B cell (primary cell): ENCODE measurements at regions not wholly inside any gene's neighbourhood (a gene's known extent, or its start where the extent isn't known, plus 50 kb on each side); places are given as distances from the start of the nearest gene placed in this dataset.

Experiments used
- ATAC-seq: fragments of 200-7000 bp; cut with Tn5 transposase; one replicate; pipeline ENCODE4 v1.10.0; 2021; ENCODE audit warnings: low read depth, mild to moderate bottlenecking, moderate number of reproducible peaks, moderate library complexity
- CTCF ChIA-PET: fragments of 350-600 bp; sonication (Branson Sonifier 250); formaldehyde crosslinking; loops from one replicate; lab custom pipeline; 2021; ENCODE audit warnings: antibody characterized with exemption, inconsistent platforms; lab: Charles Lee
- POLR2A ChIA-PET: fragments of 350-600 bp; sonication (Branson Sonifier 250); formaldehyde crosslinking; loops from one replicate; lab custom pipeline; 2021; ENCODE audit warnings: antibody characterized with exemption; lab: Charles Lee
- DNase-seq: peaks from one replicate; pipeline ENCODE4 v3.0.0; 2013
- H2AFZ ChIP-seq: 2 replicates; pipeline ENCODE4 v1.6.1; 2012; ENCODE audit warnings: mild to moderate bottlenecking, low read depth, low read length; ENCODE audit not compliant: insufficient read depth, poor library complexity, severe bottlenecking
- H3K27ac ChIP-seq, 2 donors: 1 replicate in 1 of 2; 2 replicates in 1 of 2; pipeline ENCODE4 v1.5.1; 2012 to 2013; ENCODE audit warnings: low read length in 2 of 2, mild to moderate bottlenecking in 2 of 2, moderate library complexity in 1 of 2
- H3K27me3 ChIP-seq, 4 experiments: fragments of 200-600 bp in 1 of 4; sonication (generic) in 1 of 4; replicated peaks in 1 of 4; 1 replicate in 2 of 4; 2 replicates in 2 of 4; pipeline versions ENCODE4 v1.6.1 to v1.7.0; 2013 to 2016; ENCODE audit warnings: low read length in 3 of 4, mild to moderate bottlenecking in 2 of 4, mixed read lengths in 1 of 4, moderate library complexity in 1 of 4; ENCODE audit not compliant: insufficient read depth in 4 of 4, control insufficient read depth in 3 of 4; ENCODE audit errors: control extremely low read depth in 1 of 4
- H3K36me3 ChIP-seq, 2 experiments: replicated peaks in 1 of 2; 1 replicate in 1 of 2; 2 replicates in 1 of 2; pipeline versions ENCODE4 v1.6.1 to v1.7.1; 2013; ENCODE audit warnings: low read length in 1 of 2; ENCODE audit not compliant: insufficient read depth in 2 of 2, control insufficient read depth in 1 of 2; ENCODE audit errors: control extremely low read depth in 1 of 2, extremely low read depth in 1 of 2
- H3K4me1 ChIP-seq, 2 donors: fragments of 200-600 bp in 1 of 2; sonication (generic) in 1 of 2; 1 replicate in 1 of 2; 2 replicates in 1 of 2; pipeline versions ENCODE4 v1.5.1 to v1.6.1; 2013 to 2017; ENCODE audit warnings: low read length in 2 of 2; ENCODE audit not compliant: control insufficient read depth in 2 of 2, insufficient read depth in 2 of 2
- H3K4me2 ChIP-seq: replicated peaks from 2 replicates; pipeline ENCODE3; 2012; ENCODE audit warnings: mild to moderate bottlenecking, low read depth, low read length; ENCODE audit not compliant: poor library complexity, severe bottlenecking
- H3K4me3 ChIP-seq, 5 experiments: fragments of 200-600 bp in 1 of 5; sonication (generic) in 1 of 5; 1 replicate in 3 of 5; 2 replicates in 2 of 5; pipeline versions ENCODE4 v1.5.1 to v1.7.0; 2011 to 2016; ENCODE audit warnings: low read length in 4 of 5, mild to moderate bottlenecking in 4 of 5, low read depth in 2 of 5, control low read depth in 1 of 5, moderate library complexity in 1 of 5; ENCODE audit not compliant: insufficient read depth in 1 of 5; ENCODE audit errors: control extremely low read depth in 1 of 5, extremely low read depth in 1 of 5
- H3K79me2 ChIP-seq: fragments of 200-600 bp; sonication (generic); one replicate; pipeline ENCODE4 v1.6.0; 2016; ENCODE audit warnings: low read length; ENCODE audit not compliant: control insufficient read depth, insufficient read depth
- H3K9ac ChIP-seq: fragments of 200-600 bp; sonication (generic); 2 replicates; pipeline ENCODE4 v1.6.1; 2017; ENCODE audit warnings: mild to moderate bottlenecking, low read length, moderate library complexity
- H3K9me3 ChIP-seq, 3 donors: one replicate each; pipeline versions ENCODE4 v1.6.1 to v1.7.1; 2013; ENCODE audit warnings: low read length in 2 of 3; ENCODE audit not compliant: control insufficient read depth in 2 of 3, insufficient read depth in 1 of 3; ENCODE audit errors: control extremely low read depth in 1 of 3
- H4K20me1 ChIP-seq: 2 replicates; pipeline ENCODE4 v1.6.0; 2012; ENCODE audit warnings: mild to moderate bottlenecking, low read length; ENCODE audit not compliant: insufficient read depth, control insufficient read depth, poor library complexity, severe bottlenecking
- H3K27ac Mint-ChIP-seq: one replicate; pipeline ENCODE4 v1.8.0; 2021; ENCODE audit warnings: mixed read lengths
- H3K27me3 Mint-ChIP-seq: one replicate; pipeline ENCODE4 v1.8.0; 2021; ENCODE audit warnings: mixed read lengths
- H3K4me1 Mint-ChIP-seq: one replicate; pipeline ENCODE4 v1.8.0; 2021; ENCODE audit warnings: mixed read lengths
- H3K4me3 Mint-ChIP-seq: one replicate; pipeline ENCODE4 v1.8.0; 2021; ENCODE audit warnings: mixed read lengths
- H3K9me3 Mint-ChIP-seq: one replicate; pipeline ENCODE4 v1.8.0; 2022; ENCODE audit warnings: mixed read lengths; ENCODE audit not compliant: insufficient read depth
- CTCF ChIP-seq: fragments of 200-600 bp; IDR thresholded peaks from one replicate; pipeline ENCODE4 v1.8.0; 2022; ENCODE audit warnings: antibody characterized with exemption, mild to moderate bottlenecking
- EZH2 ChIP-seq: IDR thresholded peaks from 2 replicates; pipeline ENCODE4 v1.6.1; 2012; ENCODE audit warnings: borderline replicate concordance, low read depth, mild to moderate bottlenecking, moderate library complexity, low read length; ENCODE audit not compliant: insufficient read depth, poor library complexity, severe bottlenecking
- WGBS: methylation state at CpG from one replicate; pipeline ENCODE4 v1.1.5; 2013; ENCODE audit warnings: missing lambda C conversion rate; ENCODE audit not compliant: insufficient coverage; 5-methylcytosine and 5-hydroxymethylcytosine counted together
- intact Hi-C: fragments of 100-400 bp; cut with micrococcal nuclease; formaldehyde crosslinking; loops from one replicate; pipeline ENCODE4 v1.10.0; 2022

- no peak for ATAC-seq
- Mint-ChIP-seq H3K4me1 (no peaks in the 10 kb centered on the region), H3K27me3 (peaks cover 27% of the 10 kb centered on the region), H3K4me3 (no peak overlapping the region), H3K27ac (no peak overlapping the region), H3K9me3 (peaks cover 10% of the 10 kb centered on the region)
- Histone ChIP-seq H4K20me1 (no peaks in the 10 kb centered on the region), H2AFZ (no peak overlapping the region), H3K79me2 (no peaks in the 10 kb centered on the region), H3K9me3 (peaks cover 2 to 8% (median 2%) of the 10 kb centered on the region in 3 donors), H3K36me3 (no peaks in the 10 kb centered on the region), H3K9ac (no peak overlapping the region), H3K27ac (no peak overlapping the region), H3K4me1 (no peaks in the 10 kb centered on the region), H3K27me3 (peaks cover 0 to 9% (median 3%) of the 10 kb centered on the region in 4 experiments), H3K4me3 (no peak overlapping the region), H3K4me2 (no peak overlapping the region)
- ChIA-PET CTCF (interaction anchor here (1.4 kb wide), 1 partner anchor 17 kb away, joined by 6 read pairs; no protein-coding TSS in a partner anchor), POLR2A (no interaction called here)
- WGBS = 91% methylated on average over 5 of the region's 5 CpGs
- intact Hi-C loops = no loop called here
- no peak for DNase-seq
- TF ChIP-seq EZH2 (no peak), CTCF (no peak)
Observed at GRCh38 chr20:24850176-24850575, 98.9 kb upstream of the CST7 start.

GRCh38 chr20:24851346-24852019 is 97.6 kb upstream of the CST7 start:
- intact Hi-C loops = no loop called here
- H3K4me3 Mint-ChIP-seq = no peak overlapping the region
- Histone ChIP-seq H3K36me3 (no peaks in the 10 kb centered on the region), H3K79me2 (no peaks in the 10 kb centered on the region), H3K9ac (no peak overlapping the region), H3K4me3 (no peak overlapping the region), H4K20me1 (no peaks in the 10 kb centered on the region), H3K9me3 (peaks cover 2 to 8% (median 2%) of the 10 kb centered on the region in 3 donors), H2AFZ (no peak overlapping the region), H3K27ac (no peak overlapping the region), H3K4me1 (no peaks in the 10 kb centered on the region), H3K27me3 (peaks cover 0 to 9% (median 3%) of the 10 kb centered on the region in 4 experiments), H3K4me2 (no peak overlapping the region)
- DNase-seq (no peak), ATAC-seq (no peak)
- ChIA-PET CTCF (no interaction called here), POLR2A (no interaction called here)
- peaks cover 10% of the 10 kb centered on the region for H3K9me3 Mint-ChIP-seq
- H3K4me1 Mint-ChIP-seq = no peaks in the 10 kb centered on the region
- no CpG with 5 or more reads among the region's 3 CpGs for WGBS
- H3K27me3 Mint-ChIP-seq = peaks cover 27% of the 10 kb centered on the region
- H3K27ac Mint-ChIP-seq = no peak overlapping the region
- no peak for TF ChIP-seq CTCF
- TF ChIP-seq EZH2 = no peak
